ENCODE measurements at regions not wholly inside any gene's neighbourhood (a gene's known extent, or its start where the extent isn't known, plus 50 kb on each side); places are given as distances from the start of the nearest gene placed in this dataset.

DNA sequence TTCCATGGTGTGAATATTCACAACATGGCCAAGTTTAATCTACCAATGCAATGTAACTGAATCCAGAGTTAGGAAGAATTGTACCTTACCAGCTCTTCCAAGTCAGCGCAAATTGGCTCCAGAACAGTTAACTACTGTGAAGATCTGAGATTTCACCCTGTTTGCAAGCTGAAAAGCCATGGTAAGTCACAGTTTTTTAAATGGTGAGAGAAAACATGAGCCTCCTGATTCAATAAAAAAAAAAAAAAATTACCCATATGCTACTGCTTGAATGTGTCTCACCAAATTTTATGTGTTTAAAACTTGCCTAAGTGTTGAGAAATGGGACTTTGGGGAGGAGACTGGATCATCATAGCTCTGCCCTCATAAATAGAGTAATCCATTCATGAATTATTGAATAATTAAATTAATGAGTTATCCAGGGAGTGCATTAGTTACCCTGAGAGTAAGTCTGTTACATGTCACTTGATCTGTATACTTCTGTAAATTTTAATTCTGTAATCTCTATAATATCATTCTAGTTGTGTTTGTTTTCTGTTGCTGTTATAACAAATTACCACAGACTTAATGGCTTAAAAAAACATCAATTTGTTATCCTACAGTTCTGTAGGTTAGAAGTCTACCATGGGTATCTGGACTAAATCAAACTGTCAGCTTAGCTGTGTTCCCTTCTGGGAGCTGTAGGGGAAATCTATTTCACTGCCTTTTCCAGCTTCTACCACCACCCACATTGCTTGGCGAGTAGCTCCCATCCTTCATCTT lies 1355.9 kb downstream of the GRIK2 start (continued):
- TF ChIP-seq, protein P1, sequence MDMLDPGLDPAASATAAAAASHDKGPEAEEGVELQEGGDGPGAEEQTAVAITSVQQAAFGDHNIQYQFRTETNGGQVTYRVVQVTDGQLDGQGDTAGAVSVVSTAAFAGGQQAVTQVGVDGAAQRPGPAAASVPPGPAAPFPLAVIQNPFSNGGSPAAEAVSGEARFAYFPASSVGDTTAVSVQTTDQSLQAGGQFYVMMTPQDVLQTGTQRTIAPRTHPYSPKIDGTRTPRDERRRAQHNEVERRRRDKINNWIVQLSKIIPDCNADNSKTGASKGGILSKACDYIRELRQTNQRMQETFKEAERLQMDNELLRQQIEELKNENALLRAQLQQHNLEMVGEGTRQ (IDR thresholded peaks at IDR 0.05; ENCODE audit: borderline replicate concordance, low read depth, low read length) = no peak
- TF ChIP-seq YY1 (IDR thresholded peaks at IDR 0.05; ENCODE audit: low read depth) = no peak
- TF ChIP-seq, protein P2, sequence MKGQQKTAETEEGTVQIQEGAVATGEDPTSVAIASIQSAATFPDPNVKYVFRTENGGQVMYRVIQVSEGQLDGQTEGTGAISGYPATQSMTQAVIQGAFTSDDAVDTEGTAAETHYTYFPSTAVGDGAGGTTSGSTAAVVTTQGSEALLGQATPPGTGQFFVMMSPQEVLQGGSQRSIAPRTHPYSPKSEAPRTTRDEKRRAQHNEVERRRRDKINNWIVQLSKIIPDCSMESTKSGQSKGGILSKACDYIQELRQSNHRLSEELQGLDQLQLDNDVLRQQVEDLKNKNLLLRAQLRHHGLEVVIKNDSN (IDR thresholded peaks at IDR 0.05; ENCODE audit: borderline replicate concordance, low read depth) = no peak
- 0 out of 2 replicates have a peak, but pooled peaks have one; percentile 29 for TF ChIP-seq GATA2 (CRISPR knock-in tag; IDR thresholded peaks at IDR 0.05)
- no peak for TF ChIP-seq JUND (IDR thresholded peaks at IDR 0.05)
- no peak for TF ChIP-seq NRF1 (IDR thresholded peaks at IDR 0.05; ENCODE audit: low read depth, low read length)
- TF ChIP-seq RAD21 (IDR thresholded peaks at IDR 0.05; ENCODE audit: low read length) = peak; percentile 17; the same call in 1 of the 2 replicates
- TF ChIP-seq TEAD4 (IDR thresholded peaks at IDR 0.05; ENCODE audit: borderline replicate concordance, insufficient read depth) = no peak
- TF ChIP-seq, protein P3, sequence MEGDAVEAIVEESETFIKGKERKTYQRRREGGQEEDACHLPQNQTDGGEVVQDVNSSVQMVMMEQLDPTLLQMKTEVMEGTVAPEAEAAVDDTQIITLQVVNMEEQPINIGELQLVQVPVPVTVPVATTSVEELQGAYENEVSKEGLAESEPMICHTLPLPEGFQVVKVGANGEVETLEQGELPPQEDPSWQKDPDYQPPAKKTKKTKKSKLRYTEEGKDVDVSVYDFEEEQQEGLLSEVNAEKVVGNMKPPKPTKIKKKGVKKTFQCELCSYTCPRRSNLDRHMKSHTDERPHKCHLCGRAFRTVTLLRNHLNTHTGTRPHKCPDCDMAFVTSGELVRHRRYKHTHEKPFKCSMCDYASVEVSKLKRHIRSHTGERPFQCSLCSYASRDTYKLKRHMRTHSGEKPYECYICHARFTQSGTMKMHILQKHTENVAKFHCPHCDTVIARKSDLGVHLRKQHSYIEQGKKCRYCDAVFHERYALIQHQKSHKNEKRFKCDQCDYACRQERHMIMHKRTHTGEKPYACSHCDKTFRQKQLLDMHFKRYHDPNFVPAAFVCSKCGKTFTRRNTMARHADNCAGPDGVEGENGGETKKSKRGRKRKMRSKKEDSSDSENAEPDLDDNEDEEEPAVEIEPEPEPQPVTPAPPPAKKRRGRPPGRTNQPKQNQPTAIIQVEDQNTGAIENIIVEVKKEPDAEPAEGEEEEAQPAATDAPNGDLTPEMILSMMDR (IDR thresholded peaks at IDR 0.05) = no peak

DNA sequence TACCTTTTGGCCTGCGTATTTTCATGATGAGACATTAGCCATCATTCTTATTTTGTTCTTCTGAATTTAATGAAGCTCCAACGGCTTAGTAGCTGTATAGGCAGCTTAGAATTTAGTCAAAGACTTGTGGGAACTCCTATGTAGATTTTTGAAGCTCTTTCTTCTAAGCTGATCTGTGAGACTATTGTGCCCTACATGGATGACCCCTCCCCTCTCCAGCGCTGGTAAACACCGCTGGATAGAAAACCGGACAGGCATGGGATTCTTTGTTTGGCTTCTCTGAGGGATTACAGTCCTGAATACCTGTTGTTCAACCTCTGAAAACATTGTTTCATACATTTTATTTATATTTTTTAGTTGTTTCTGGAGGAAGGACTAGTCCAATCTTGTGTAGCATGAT lies 1353.4 kb downstream of the GRIK2 start:
- Histone ChIP-seq H4K20me1 (ENCODE audit: insufficient read depth) (no peaks in the 10 kb centered on the region), H3K9me3 (no peaks in the 10 kb centered on the region), H3K4me2 (no peak overlapping the region), H3K27ac (ENCODE audit: low read depth in 2 of 2, low read length in 1 of 2) (no peak overlapping the region), H3K4me1 (ENCODE audit: control insufficient read depth in 1 of 2, insufficient read depth in 2 of 2, low read depth in 1 of 2, low read length in 1 of 2) (no peaks in the 10 kb centered on the region; a peak in 2 of 4 replicates), H2AFZ (ENCODE audit: low read depth) (no peak overlapping the region), H3F3A (replicated peaks; ENCODE audit: insufficient read depth) (no peaks in the 10 kb centered on the region), H3K27me3 (ENCODE audit: insufficient read depth) (no peaks in the 10 kb centered on the region), H3K79me2 (ENCODE audit: insufficient read depth) (no peaks in the 10 kb centered on the region), H3K4me3 (ENCODE audit: low read depth in 2 of 2, low read length in 1 of 2) (no peak overlapping the region), H3K36me3 (replicated peaks in 1 of 2; ENCODE audit: control insufficient read depth in 1 of 2, insufficient read depth in 2 of 2, low read length in 1 of 2) (no peaks in the 10 kb centered on the region), H3K9me2 (no peaks in the 10 kb centered on the region), H3K9ac (no peak overlapping the region)
- no peak for TF ChIP-seq SIN3A (IDR thresholded peaks at IDR 0.05; ENCODE audit: borderline replicate concordance, low read depth, low read length)
- TF ChIP-seq, protein P4, sequence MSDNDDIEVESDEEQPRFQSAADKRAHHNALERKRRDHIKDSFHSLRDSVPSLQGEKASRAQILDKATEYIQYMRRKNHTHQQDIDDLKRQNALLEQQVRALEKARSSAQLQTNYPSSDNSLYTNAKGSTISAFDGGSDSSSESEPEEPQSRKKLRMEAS (IDR thresholded peaks at IDR 0.05; ENCODE audit: low read depth) = no peak
- TF ChIP-seq CHD2 (IDR thresholded peaks at IDR 0.05; ENCODE audit: low read length, partially characterized antibody) = no peak
- TF ChIP-seq, protein P5, sequence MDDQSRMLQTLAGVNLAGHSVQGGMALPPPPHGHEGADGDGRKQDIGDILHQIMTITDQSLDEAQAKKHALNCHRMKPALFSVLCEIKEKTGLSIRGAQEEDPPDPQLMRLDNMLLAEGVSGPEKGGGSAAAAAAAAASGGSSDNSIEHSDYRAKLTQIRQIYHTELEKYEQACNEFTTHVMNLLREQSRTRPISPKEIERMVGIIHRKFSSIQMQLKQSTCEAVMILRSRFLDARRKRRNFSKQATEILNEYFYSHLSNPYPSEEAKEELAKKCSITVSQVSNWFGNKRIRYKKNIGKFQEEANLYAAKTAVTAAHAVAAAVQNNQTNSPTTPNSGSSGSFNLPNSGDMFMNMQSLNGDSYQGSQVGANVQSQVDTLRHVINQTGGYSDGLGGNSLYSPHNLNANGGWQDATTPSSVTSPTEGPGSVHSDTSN (IDR thresholded peaks at IDR 0.05) = no peak
- no peak for TF ChIP-seq EZH2phosphoT487 (IDR thresholded peaks at IDR 0.05; ENCODE audit: borderline replicate concordance, low read depth)
- TF ChIP-seq FOXM1 (IDR thresholded peaks at IDR 0.05; ENCODE audit: low read depth) = no peak
- TF ChIP-seq TCF12 (IDR thresholded peaks at IDR 0.05) = no peak
- TF ChIP-seq MEF2A (IDR thresholded peaks at IDR 0.05; ENCODE audit: borderline replicate concordance, low read depth) = no peak
- no peak for TF ChIP-seq ELF1 (IDR thresholded peaks at IDR 0.05)
- TF ChIP-seq GATA2 (CRISPR knock-in tag; IDR thresholded peaks at IDR 0.05) = no peak
- TF ChIP-seq, protein P6, sequence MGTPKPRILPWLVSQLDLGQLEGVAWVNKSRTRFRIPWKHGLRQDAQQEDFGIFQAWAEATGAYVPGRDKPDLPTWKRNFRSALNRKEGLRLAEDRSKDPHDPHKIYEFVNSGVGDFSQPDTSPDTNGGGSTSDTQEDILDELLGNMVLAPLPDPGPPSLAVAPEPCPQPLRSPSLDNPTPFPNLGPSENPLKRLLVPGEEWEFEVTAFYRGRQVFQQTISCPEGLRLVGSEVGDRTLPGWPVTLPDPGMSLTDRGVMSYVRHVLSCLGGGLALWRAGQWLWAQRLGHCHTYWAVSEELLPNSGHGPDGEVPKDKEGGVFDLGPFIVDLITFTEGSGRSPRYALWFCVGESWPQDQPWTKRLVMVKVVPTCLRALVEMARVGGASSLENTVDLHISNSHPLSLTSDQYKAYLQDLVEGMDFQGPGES (IDR thresholded peaks at IDR 0.05; ENCODE audit: low read depth, low read length) = no peak
- TF ChIP-seq YY1 (IDR thresholded peaks at IDR 0.05; ENCODE audit: low read depth) = no peak
- TF ChIP-seq GABPA (IDR thresholded peaks at IDR 0.05; ENCODE audit: low read depth) = no peak
- POLR2A ChIA-PET = no interaction called here
- 76% methylated on average over 5 of the region's 5 CpGs for WGBS (ENCODE audit: low lambda C conversion rate)
- CTCF ChIA-PET = no interaction called here
- no peak for DNase-seq
